ENCODE measurements at regions not wholly inside any gene's neighbourhood (a gene's known extent, or its start where the extent isn't known, plus 50 kb on each side); places are given as distances from the start of the nearest gene placed in this dataset.

- no peak for TF ChIP-seq CTCF (IDR thresholded peaks at IDR 0.05; ENCODE audit: insufficient read depth, low read depth, low read length, missing control alignments)
These were observed 190.2 kb upstream of the CTBP2 start for GRCh38 chr10:125350519-125350918.

GRCh38 chr10:125348536-125348935 lies 188.2 kb upstream of the CTBP2 start:
- no peak for DNase-seq (ENCODE audit: low read depth)
- TF ChIP-seq CTCF (IDR thresholded peaks at IDR 0.05; ENCODE audit: insufficient read depth, low read depth, low read length, missing control alignments), result no peak
- H3K4me3 ChIP-seq (ENCODE audit: low read depth, low read length), result no peak overlapping the region

More at GRCh38 chr10:125350519-125350918, 190.2 kb upstream of the CTBP2 start:
- DNase-seq (ENCODE audit: low read depth), result no peak
- H3K4me3 ChIP-seq (ENCODE audit: low read depth, low read length), result no peak overlapping the region

- no peak for TF ChIP-seq CTCF (IDR thresholded peaks at IDR 0.05; ENCODE audit: insufficient read depth, low read depth, low read length, missing control alignments)
- H3K4me3 ChIP-seq (ENCODE audit: low read depth, low read length), result no peak overlapping the region
- no peak for DNase-seq (ENCODE audit: low read depth)
These were observed 184.3 kb upstream of the CTBP2 start for GRCh38 chr10:125344573-125345171.

- no peak overlapping the region for H3K4me3 ChIP-seq (ENCODE audit: low read depth, low read length)
- no peak for DNase-seq (ENCODE audit: low read depth)
- no peak for TF ChIP-seq CTCF (IDR thresholded peaks at IDR 0.05; ENCODE audit: insufficient read depth, low read depth, low read length, missing control alignments)
These were observed 183.6 kb upstream of the CTBP2 start for GRCh38 chr10:125343983-125344382.

GRCh38 chr10:125343118-125343925 lies 183.0 kb upstream of the CTBP2 start:
- TF ChIP-seq CTCF (IDR thresholded peaks at IDR 0.05; ENCODE audit: insufficient read depth, low read depth, low read length, missing control alignments), result peak; percentile 57
- peak; percentile 10 for DNase-seq (ENCODE audit: low read depth)
- H3K4me3 ChIP-seq (ENCODE audit: low read depth, low read length), result no peak overlapping the region

GRCh38 chr10:125341611-125342010 lies 181.2 kb upstream of the CTBP2 start:
- no peak for TF ChIP-seq CTCF (IDR thresholded peaks at IDR 0.05; ENCODE audit: insufficient read depth, low read depth, low read length, missing control alignments)
- no peak overlapping the region for H3K4me3 ChIP-seq (ENCODE audit: low read depth, low read length)
- no peak for DNase-seq (ENCODE audit: low read depth)

All from GM12865 (cell line).